OCI-LY1 (cell line): ENCODE measurements at regions not wholly inside any gene's neighbourhood (a gene's known extent, or its start where the extent isn't known, plus 50 kb on each side); places are given as distances from the start of the nearest gene placed in this dataset.

Experiments
- CTCF ChIP-seq: fragments of 200-600 bp; sonication (generic), shearing (Covaris generic); IDR thresholded peaks from 2 replicates; pipeline ENCODE4 v1.5.1; 2017; ENCODE audit warnings: mild to moderate bottlenecking, antibody characterized with exemption, low read length, moderate library complexity, mixed read lengths
- EZH2 ChIP-seq: fragments of 200-600 bp; sonication (generic), shearing (Covaris generic); IDR thresholded peaks from 2 replicates; pipeline ENCODE4 v1.8.0; 2017; ENCODE audit warnings: borderline replicate concordance, mixed run types, mild to moderate bottlenecking, antibody characterized with exemption, low read length, moderate library complexity, mixed read lengths

- TF ChIP-seq EZH2 (no peak), CTCF (no peak)
Measured at GRCh38 chr13:62635161-62635560, 1219.5 kb upstream of the PCDH20 start.
